GM04503 (cell line): ENCODE measurements at regions not wholly inside any gene's neighbourhood (a gene's known extent, or its start where the extent isn't known, plus 50 kb on each side); places are given as distances from the start of the nearest gene placed in this dataset.
"Not testable (repeated sequence)": the region's sequence is repeated elsewhere in the genome, so short reads cannot be mapped to it uniquely, and the experiment has no call there.

Experiments
- DNase-seq: peaks from one replicate; pipeline ENCODE4 v3.0.0-alpha.2; 2012; ENCODE audit warnings: low read depth

GRCh38 chr3:118075873-118076272 lies 958.8 kb downstream of the IGSF11 start:
- no peak for DNase-seq

GRCh38 chr3:118077332-118077731 lies 957.3 kb downstream of the IGSF11 start:
- no peak for DNase-seq

- DNase-seq = no peak
Observed at GRCh38 chr3:118080889-118081288, 953.8 kb downstream of the IGSF11 start.

- DNase-seq = no peak
Observed at GRCh38 chr3:118088696-118089095, 946.0 kb downstream of the IGSF11 start.

GRCh38 chr3:118089563-118089962 lies 945.1 kb downstream of the IGSF11 start:
- no peak for DNase-seq

DNA sequence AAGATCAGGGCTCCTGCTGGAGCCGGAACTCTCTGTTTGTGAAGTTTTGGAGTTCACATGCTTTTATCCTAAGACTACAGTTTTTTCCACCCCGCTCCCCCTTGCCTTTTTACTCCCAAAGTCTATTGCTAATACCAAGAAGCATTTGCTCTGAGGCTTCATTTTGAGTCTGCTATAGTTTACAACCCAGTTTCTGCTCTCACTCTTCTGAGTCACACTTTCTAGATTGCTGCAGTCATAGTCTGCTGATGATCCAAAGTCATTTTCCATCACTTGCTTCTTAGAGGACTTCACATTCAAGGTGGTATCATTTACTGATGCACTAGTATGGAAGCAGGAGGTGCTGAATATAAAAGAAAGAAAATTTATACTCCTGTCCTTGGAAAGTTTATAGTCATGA lies 937.4 kb downstream of the IGSF11 start:
- no peak for DNase-seq

GRCh38 chr3:118097660-118098059 lies 937.0 kb downstream of the IGSF11 start:
- no peak for DNase-seq

DNA sequence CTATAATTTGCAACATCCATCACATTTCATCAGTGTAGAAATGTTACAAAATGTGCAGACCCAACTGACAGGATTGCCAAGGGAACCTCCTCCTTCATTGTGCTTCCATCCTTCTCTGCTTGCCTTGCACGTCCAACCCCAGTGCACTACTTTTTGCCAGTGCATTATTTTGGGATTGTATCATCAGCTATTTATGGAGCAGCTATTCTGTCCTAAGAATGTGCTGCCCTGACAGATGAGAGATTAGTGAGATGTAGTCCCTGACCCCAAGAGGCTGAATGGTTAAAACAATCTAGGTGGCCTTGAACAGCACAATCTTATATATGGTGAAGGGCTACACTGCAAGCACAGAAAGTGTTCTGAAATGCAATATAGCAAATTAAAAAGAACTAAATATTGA lies 935.8 kb downstream of the IGSF11 start:
- no peak for DNase-seq

- no peak for DNase-seq
Observed at GRCh38 chr3:118101891-118102290, 932.8 kb downstream of the IGSF11 start.

DNA sequence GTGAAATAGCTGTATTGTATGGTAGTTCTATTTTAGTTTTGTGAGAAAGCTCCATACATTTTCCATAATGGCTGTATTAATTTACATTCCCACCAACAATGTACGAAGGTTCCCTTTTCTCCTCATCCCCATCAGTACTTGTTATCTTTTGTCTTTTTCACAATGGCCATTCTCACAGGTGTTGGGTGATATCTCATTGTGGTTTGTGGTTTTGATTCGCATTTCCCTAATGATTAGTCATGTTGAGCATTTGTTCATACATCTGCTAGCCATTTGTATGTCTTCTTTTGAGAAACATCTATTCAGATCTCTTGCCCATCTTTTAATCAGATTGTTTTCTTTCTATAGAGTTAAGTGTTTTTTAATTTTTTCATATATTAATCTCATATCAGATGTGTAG lies 931.9 kb downstream of the IGSF11 start:
- no peak for DNase-seq

GRCh38 chr3:118108201-118108600 lies 926.4 kb downstream of the IGSF11 start:
- DNase-seq = no peak

DNA sequence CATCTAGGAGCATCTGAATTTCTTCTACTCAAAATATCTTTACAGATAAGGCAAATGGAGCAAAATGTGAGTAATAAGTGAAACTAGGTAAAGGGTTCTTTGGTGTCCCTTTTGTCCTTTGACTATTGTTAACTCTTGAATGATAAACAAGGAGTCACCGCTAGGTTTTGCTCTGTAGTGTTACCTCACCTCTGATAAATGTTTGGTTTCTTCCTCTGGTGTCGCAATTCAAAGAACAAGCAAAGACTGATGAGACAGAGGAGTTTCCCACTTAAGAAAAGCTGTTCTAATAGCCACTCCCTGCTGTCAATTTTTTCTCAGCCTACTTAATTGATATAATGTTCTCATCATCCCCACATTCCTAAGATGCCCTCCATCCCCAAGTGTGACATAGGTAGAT lies 925.9 kb downstream of the IGSF11 start:
- DNase-seq = no peak

GRCh38 chr3:118110211-118110610 lies 924.4 kb downstream of the IGSF11 start:
- no peak for DNase-seq

DNA sequence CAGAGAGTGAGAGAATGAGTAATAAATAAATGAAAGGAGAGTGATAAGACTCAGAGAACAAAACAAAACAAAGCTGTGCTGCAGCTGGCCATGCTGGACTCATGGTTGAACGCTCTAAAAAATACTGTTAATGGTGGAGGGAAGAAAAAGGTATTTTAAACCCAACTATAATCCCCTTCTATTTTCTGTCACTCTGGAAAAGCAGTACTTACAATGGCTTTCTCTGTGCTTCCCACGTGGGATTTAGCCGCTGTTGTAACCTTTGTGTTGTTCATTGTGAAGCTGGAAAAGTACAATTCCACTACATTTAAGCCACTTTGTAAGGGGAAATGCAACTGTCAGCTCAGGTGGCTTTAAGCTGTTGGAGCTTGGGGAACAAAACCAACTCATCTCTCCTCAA lies 917.7 kb downstream of the IGSF11 start:
- no peak for DNase-seq

GRCh38 chr3:118126751-118127150 lies 907.9 kb downstream of the IGSF11 start:
- no peak for DNase-seq

- DNase-seq = no peak
Observed at GRCh38 chr3:118127992-118128391, 906.7 kb downstream of the IGSF11 start.

- DNase-seq = no peak
Observed at GRCh38 chr3:118128886-118129285, 905.8 kb downstream of the IGSF11 start.

GRCh38 chr3:118137778-118138177 lies 896.9 kb downstream of the IGSF11 start:
- DNase-seq = no peak

DNA sequence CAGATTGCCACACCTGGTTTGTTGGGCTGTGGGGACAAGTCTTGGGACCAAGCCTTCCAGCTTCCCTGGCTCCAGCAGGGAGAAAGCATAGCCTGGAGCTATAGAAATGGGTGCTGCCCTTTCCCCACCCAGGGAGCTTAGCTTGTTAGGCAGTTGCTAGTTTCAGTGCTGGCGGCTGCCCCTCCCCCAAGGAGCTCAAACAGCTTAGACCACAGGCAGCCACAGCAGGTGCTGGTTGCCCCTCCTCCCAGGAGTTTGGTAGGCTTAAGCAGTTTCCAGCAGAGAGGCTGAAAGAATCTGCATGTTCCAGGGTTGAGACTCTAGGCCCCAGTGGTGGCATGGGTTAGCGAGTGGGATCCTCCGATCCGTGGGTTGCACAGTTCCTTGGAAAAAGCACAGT lies 889.7 kb downstream of the IGSF11 start:
- DNase-seq = no peak

- DNase-seq = no peak
Observed at GRCh38 chr3:118146658-118147375, 887.8 kb downstream of the IGSF11 start.

DNA sequence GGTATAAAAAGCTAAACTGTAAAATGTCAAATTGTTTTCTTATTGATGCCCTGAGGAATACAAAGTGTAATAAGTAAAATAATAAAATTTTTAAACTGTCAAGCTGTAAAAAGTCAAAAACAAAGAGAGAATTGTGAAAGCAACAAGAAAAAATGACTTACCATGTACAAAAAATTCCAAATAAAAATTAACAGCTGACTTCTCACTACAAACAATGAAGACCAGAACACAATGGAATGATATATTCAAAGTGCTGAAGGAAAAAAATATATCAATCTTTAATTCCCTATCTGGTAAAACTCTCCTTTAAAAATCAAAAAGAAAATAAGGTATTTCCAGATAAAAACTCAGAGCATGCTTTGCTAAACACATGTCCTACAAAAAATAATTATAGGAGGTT lies 883.5 kb downstream of the IGSF11 start:
- no peak for DNase-seq

DNA sequence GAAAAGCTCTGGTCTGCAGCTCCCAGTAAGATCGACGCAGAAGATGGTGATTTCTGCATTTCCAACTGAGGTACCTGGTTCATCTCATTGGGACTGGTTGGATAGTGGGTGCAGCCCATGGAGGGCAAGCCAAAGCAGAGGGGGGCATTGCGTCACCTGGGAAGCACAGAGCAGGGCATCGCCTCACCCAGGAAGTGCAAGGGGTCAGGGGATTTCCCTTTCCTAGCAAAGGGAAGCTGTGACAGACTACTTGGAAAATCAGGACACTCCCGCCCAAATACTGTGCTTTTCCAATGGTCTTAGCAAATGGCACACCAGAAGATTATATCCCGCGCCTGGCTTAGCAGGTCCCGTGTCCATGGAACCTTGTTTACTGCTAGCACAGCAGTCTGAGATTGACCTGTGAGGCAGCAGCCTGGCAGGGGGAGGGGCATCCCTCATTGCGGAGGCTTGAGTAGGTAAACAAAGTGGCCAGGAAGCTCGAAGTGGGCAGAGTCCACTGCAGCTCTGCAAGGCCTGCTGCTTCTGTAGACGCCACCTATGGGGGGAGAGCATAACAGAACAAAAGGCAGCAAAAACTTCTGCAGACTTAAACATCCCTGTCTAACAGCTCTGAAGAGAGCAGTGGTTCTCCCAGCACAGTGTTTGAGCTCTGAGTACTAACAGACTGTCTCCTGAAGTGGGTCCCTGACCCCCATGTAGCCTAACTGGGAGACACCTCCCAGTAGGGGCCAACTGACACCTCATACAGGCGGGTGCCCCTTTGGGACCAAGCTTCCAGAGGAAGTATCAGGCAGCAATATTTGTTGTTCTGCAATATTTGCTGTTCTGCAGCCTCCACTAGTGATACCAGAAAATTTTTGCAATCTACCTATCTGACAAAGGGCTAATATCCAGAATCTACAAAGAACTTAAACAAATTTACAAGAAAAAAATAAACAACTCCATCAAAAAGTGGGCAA lies 871.7 kb downstream of the IGSF11 start:
- not testable (repeated sequence) for DNase-seq

DNA sequence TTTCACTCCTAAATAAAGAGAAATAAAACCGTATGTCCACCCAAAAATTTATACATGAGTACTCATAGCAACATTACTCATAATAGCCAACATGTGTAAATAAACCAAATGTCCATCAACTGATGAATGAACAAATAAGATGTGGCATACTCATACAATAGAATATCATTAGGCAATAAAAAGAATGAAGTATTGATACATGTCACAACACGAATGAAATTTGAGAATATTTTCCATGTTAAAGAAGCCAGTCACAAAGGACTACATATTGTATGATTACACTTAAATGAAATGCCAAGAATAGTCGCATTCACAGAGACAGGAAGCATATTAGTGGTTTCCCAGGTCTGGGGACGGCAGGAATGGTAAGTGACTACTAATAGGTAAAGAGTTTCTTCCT lies 869.2 kb downstream of the IGSF11 start:
- no peak for DNase-seq
